ENCODE measurements at regions not wholly inside any gene's neighbourhood (a gene's known extent, or its start where the extent isn't known, plus 50 kb on each side); places are given as distances from the start of the nearest gene placed in this dataset.
"Not testable (repeated sequence)": the region's sequence is repeated elsewhere in the genome, so short reads cannot be mapped to it uniquely, and the experiment has no call there.

- H3K4me2 ChIP-seq: no peak overlapping the region
- no peaks in the 10 kb centered on the region for H3K9me2 ChIP-seq
- H3K9ac ChIP-seq: no peak overlapping the region
- H3K79me2 ChIP-seq (ENCODE audit: insufficient read depth): no peaks in the 10 kb centered on the region
- no peaks in the 10 kb centered on the region for H3K9me3 ChIP-seq
- no peaks in the 10 kb centered on the region; a peak in 1 of 4 replicates for H3K4me1 ChIP-seq (ENCODE audit: control insufficient read depth in 1 of 2, insufficient read depth in 2 of 2, low read depth in 1 of 2, low read length in 1 of 2)
- H4K20me1 ChIP-seq (ENCODE audit: insufficient read depth): no peaks in the 10 kb centered on the region
- H2AFZ ChIP-seq (ENCODE audit: low read depth): no peak overlapping the region
- no peaks in the 10 kb centered on the region for H3K27me3 ChIP-seq (ENCODE audit: insufficient read depth)
- TF ChIP-seq RXRA (IDR thresholded peaks at IDR 0.05; ENCODE audit: borderline replicate concordance, low read depth) (no peak), FOSL2 (IDR thresholded peaks at IDR 0.05; ENCODE audit: borderline replicate concordance, low read depth) (no peak)
- no peak for DNase-seq
- H3K36me3 ChIP-seq (replicated peaks in 1 of 2; ENCODE audit: control insufficient read depth in 1 of 2, insufficient read depth in 2 of 2, low read length in 1 of 2): no peaks in the 10 kb centered on the region
- ChIA-PET CTCF (interaction anchor here (1.1 kb wide), 1 partner anchor 9 kb away, joined by 3 read pairs; no protein-coding TSS in a partner anchor), POLR2A (no interaction called here)
- no peak overlapping the region for H3K27ac ChIP-seq (ENCODE audit: low read depth in 2 of 2, low read length in 1 of 2)
- 82% methylated on average over 6 of the region's 7 CpGs for WGBS (ENCODE audit: low lambda C conversion rate)
- no peak overlapping the region for H3K4me3 ChIP-seq (ENCODE audit: low read depth in 2 of 2, low read length in 1 of 2)
- H3F3A ChIP-seq (replicated peaks; ENCODE audit: insufficient read depth): no peaks in the 10 kb centered on the region
Measured at GRCh38 chr10:3564346-3565002, 220.5 kb downstream of the KLF6 start.

GRCh38 chr10:3563298-3563697 is 221.7 kb downstream of the KLF6 start:
- H4K20me1 ChIP-seq (ENCODE audit: insufficient read depth): no peaks in the 10 kb centered on the region
- WGBS (ENCODE audit: low lambda C conversion rate): 86% methylated on average over 3 of the region's 3 CpGs
- no peak overlapping the region for H3K4me3 ChIP-seq (ENCODE audit: low read depth in 2 of 2, low read length in 1 of 2)
- no peaks in the 10 kb centered on the region for H3K79me2 ChIP-seq (ENCODE audit: insufficient read depth)
- H3K9me2 ChIP-seq: no peaks in the 10 kb centered on the region
- H3K27me3 ChIP-seq (ENCODE audit: insufficient read depth): no peaks in the 10 kb centered on the region
- H3K9me3 ChIP-seq: no peaks in the 10 kb centered on the region
- H2AFZ ChIP-seq (ENCODE audit: low read depth): no peak overlapping the region
- H3F3A ChIP-seq (replicated peaks; ENCODE audit: insufficient read depth): no peaks in the 10 kb centered on the region
- DNase-seq: no peak
- H3K4me1 ChIP-seq (ENCODE audit: control insufficient read depth in 1 of 2, insufficient read depth in 2 of 2, low read depth in 1 of 2, low read length in 1 of 2): no peaks in the 10 kb centered on the region; a peak in 1 of 4 replicates
- H3K36me3 ChIP-seq (replicated peaks in 1 of 2; ENCODE audit: control insufficient read depth in 1 of 2, insufficient read depth in 2 of 2, low read length in 1 of 2): no peaks in the 10 kb centered on the region
- TF ChIP-seq ELF1 (IDR thresholded peaks at IDR 0.05) (no peak), EP300 (IDR thresholded peaks at IDR 0.05; ENCODE audit: borderline replicate concordance in 1 of 2, low read depth in 1 of 2, low read length in 1 of 2) (no peak)
- ChIA-PET CTCF (interaction anchor here (1.1 kb wide), 1 partner anchor 10 kb away, joined by 3 read pairs; no protein-coding TSS in a partner anchor), POLR2A (no interaction called here)
- H3K9ac ChIP-seq: no peak overlapping the region
- no peak overlapping the region for H3K27ac ChIP-seq (ENCODE audit: low read depth in 2 of 2, low read length in 1 of 2)
- no peak overlapping the region for H3K4me2 ChIP-seq

- H3K27ac ChIP-seq (ENCODE audit: low read depth in 2 of 2, low read length in 1 of 2); H3K4me2 ChIP-seq; H3K79me2 ChIP-seq (ENCODE audit: insufficient read depth); H3K9ac ChIP-seq; DNase-seq; H3K9me3 ChIP-seq; H3K27me3 ChIP-seq (ENCODE audit: insufficient read depth); H3F3A ChIP-seq (replicated peaks; ENCODE audit: insufficient read depth); H3K36me3 ChIP-seq (replicated peaks in 1 of 2; ENCODE audit: control insufficient read depth in 1 of 2, insufficient read depth in 2 of 2, low read length in 1 of 2); POLR2A ChIA-PET; H4K20me1 ChIP-seq (ENCODE audit: insufficient read depth); H3K4me3 ChIP-seq (ENCODE audit: low read depth in 2 of 2, low read length in 1 of 2); H3K4me1 ChIP-seq (ENCODE audit: control insufficient read depth in 1 of 2, insufficient read depth in 2 of 2, low read depth in 1 of 2, low read length in 1 of 2); H3K9me2 ChIP-seq; H2AFZ ChIP-seq (ENCODE audit: low read depth); CTCF ChIA-PET: not testable (repeated sequence)
- 79% methylated on average over 3 of the region's 3 CpGs for WGBS (ENCODE audit: low lambda C conversion rate)
Measured at GRCh38 chr10:3560628-3561027, 224.4 kb downstream of the KLF6 start.

- Histone ChIP-seq H3K27me3 (ENCODE audit: insufficient read depth) (no peaks in the 10 kb centered on the region), H3K9ac (no peak overlapping the region), H3F3A (replicated peaks; ENCODE audit: insufficient read depth) (no peaks in the 10 kb centered on the region), H3K9me3 (no peaks in the 10 kb centered on the region), H2AFZ (ENCODE audit: low read depth) (no peak overlapping the region), H3K4me3 (ENCODE audit: low read depth in 2 of 2, low read length in 1 of 2) (no peak overlapping the region), H3K36me3 (replicated peaks in 1 of 2; ENCODE audit: control insufficient read depth in 1 of 2, insufficient read depth in 2 of 2, low read length in 1 of 2) (no peaks in the 10 kb centered on the region), H4K20me1 (ENCODE audit: insufficient read depth) (no peaks in the 10 kb centered on the region), H3K4me2 (no peak overlapping the region), H3K9me2 (no peaks in the 10 kb centered on the region), H3K79me2 (ENCODE audit: insufficient read depth) (no peaks in the 10 kb centered on the region), H3K4me1 (ENCODE audit: control insufficient read depth in 1 of 2, insufficient read depth in 2 of 2, low read depth in 1 of 2, low read length in 1 of 2) (no peaks in the 10 kb centered on the region), H3K27ac (ENCODE audit: low read depth in 2 of 2, low read length in 1 of 2) (no peak overlapping the region)
- ChIA-PET CTCF (no interaction called here), POLR2A (no interaction called here)
- DNase-seq: no peak
- 90% methylated on average over 3 of the region's 3 CpGs for WGBS (ENCODE audit: low lambda C conversion rate)
- TF ChIP-seq ZBTB33 (IDR thresholded peaks at IDR 0.05; ENCODE audit: borderline replicate concordance, low read depth) (no peak), TCF12 (IDR thresholded peaks at IDR 0.05) (no peak)
- TF ChIP-seq, protein P1, sequence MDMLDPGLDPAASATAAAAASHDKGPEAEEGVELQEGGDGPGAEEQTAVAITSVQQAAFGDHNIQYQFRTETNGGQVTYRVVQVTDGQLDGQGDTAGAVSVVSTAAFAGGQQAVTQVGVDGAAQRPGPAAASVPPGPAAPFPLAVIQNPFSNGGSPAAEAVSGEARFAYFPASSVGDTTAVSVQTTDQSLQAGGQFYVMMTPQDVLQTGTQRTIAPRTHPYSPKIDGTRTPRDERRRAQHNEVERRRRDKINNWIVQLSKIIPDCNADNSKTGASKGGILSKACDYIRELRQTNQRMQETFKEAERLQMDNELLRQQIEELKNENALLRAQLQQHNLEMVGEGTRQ (IDR thresholded peaks at IDR 0.05; ENCODE audit: borderline replicate concordance, low read depth, low read length): no peak
- TF ChIP-seq, protein P2, sequence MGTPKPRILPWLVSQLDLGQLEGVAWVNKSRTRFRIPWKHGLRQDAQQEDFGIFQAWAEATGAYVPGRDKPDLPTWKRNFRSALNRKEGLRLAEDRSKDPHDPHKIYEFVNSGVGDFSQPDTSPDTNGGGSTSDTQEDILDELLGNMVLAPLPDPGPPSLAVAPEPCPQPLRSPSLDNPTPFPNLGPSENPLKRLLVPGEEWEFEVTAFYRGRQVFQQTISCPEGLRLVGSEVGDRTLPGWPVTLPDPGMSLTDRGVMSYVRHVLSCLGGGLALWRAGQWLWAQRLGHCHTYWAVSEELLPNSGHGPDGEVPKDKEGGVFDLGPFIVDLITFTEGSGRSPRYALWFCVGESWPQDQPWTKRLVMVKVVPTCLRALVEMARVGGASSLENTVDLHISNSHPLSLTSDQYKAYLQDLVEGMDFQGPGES (IDR thresholded peaks at IDR 0.05; ENCODE audit: low read depth, low read length): no peak
Measured at GRCh38 chr10:3559527-3559926, 225.5 kb downstream of the KLF6 start.

All from SK-N-SH (cell line).